A549 (cell line): ENCODE measurements at regions not wholly inside any gene's neighbourhood (a gene's known extent, or its start where the extent isn't known, plus 50 kb on each side); places are given as distances from the start of the nearest gene placed in this dataset.

Experiments used
- ATAC-seq, 2 experiments: fragments of 200-7000 bp in 1 of 2; fragments of >200 bp in 1 of 2; cut with Nextera tagmentation in 1 of 2; cut with Tn5 transposase in 1 of 2; 3 replicates each; pipeline versions ENCODE4 v1.8.0 to v1.9.1; 2018 to 2020; ENCODE audit warnings: mild to moderate bottlenecking in 1 of 2, moderate library complexity in 1 of 2
- CTCF ChIA-PET: fragments of 300-600 bp; sonication (Branson Sonifier 250); formaldehyde crosslinking; extraction: SDS; loops from one replicate; lab custom pipeline; 2021; ENCODE audit warnings: antibody characterized with exemption, inconsistent platforms; lab: Yijun Ruan, JAX
- POLR2A ChIA-PET: fragments of 350-600 bp; formaldehyde crosslinking; extraction: SDS; loops from one replicate; lab custom pipeline; 2021; ENCODE audit warnings: antibody characterized with exemption, inconsistent platforms; lab: Yijun Ruan, JAX
- DNase-seq, 2 experiments: peaks; one replicate each; pipeline versions ENCODE4 v3.0.0 to v3.0.0-alpha.2; 2011 to 2016; ENCODE audit warnings: low read depth in 1 of 2, low spot score in 1 of 2
- FAIRE-seq: peaks from 2 replicates; lab custom pipeline; 2011; peaks lifted over from hg19 to GRCh38; lab: Jason Lieb, UNC
- H3K27ac ChIP-seq, 2 experiments: fragments of >200 bp; sonication (Bioruptor Twin); formaldehyde crosslinking; 3 replicates each; pipeline ENCODE4 v1.5.1; 2016 to 2017
- H3K4me1 ChIP-seq: fragments of >200 bp; sonication (Bioruptor Twin); formaldehyde crosslinking; 3 replicates; pipeline ENCODE4 v1.6.1; 2016
- H3K4me2 ChIP-seq: fragments of >200 bp; sonication (Bioruptor Twin); formaldehyde crosslinking; 3 replicates; pipeline ENCODE4 v1.6.1; 2016
- H3K4me3 ChIP-seq: fragments of >200 bp; sonication (Bioruptor Twin); formaldehyde crosslinking; 3 replicates; pipeline ENCODE4 v1.5.1; 2016
- H3K9me3 ChIP-seq: fragments of >200 bp; sonication (Bioruptor Twin); formaldehyde crosslinking; 3 replicates; pipeline ENCODE4 v1.6.1; 2016
- BHLHE40 ChIP-seq: IDR thresholded peaks from 2 replicates; pipeline ENCODE4 v1.6.1; 2012; ENCODE audit warnings: low read depth, low read length, inconsistent platforms
- CBX2 ChIP-seq: fragments of 200-600 bp; sonication (generic); IDR thresholded peaks from 2 replicates; pipeline ENCODE4 v1.6.1; 2016; ENCODE audit warnings: low read depth, mild to moderate bottlenecking, borderline replicate concordance
- E2F6 ChIP-seq: IDR thresholded peaks from 2 replicates; pipeline ENCODE4 v1.6.1; 2012; ENCODE audit warnings: low read depth, borderline replicate concordance
- ELK1 ChIP-seq: fragments of 150-350 bp; IDR thresholded peaks from 2 replicates; pipeline ENCODE4 v1.6.1; 2014; ENCODE audit warnings: low read depth, mild to moderate bottlenecking, low read length
- ESRRA ChIP-seq: fragments of 150-350 bp; IDR thresholded peaks from 2 replicates; pipeline ENCODE4 v1.6.1; 2014; ENCODE audit warnings: mild to moderate bottlenecking, low read length, borderline replicate concordance
- FOSB ChIP-seq: fragments of 250-450 bp; sonication (Bioruptor Pico); IDR thresholded peaks from 2 replicates; pipeline ENCODE4 v1.5.0; 2020; ENCODE audit warnings: mild to moderate bottlenecking, moderate library complexity
- HDAC2 ChIP-seq: fragments of 200-600 bp; sonication (generic); IDR thresholded peaks from 2 replicates; pipeline ENCODE4 v1.6.1; 2016
- HES2 ChIP-seq: fragments of >200 bp; sonication (Bioruptor Twin); formaldehyde crosslinking; IDR thresholded peaks from 2 replicates; pipeline ENCODE4 v1.6.1; 2016
- HEYL ChIP-seq: fragments of 250-450 bp; sonication (Bioruptor Pico); IDR thresholded peaks from 2 replicates; pipeline ENCODE4 v1.8.0; 2021; ENCODE audit warnings: mild to moderate bottlenecking, moderate library complexity
- HMGXB4 ChIP-seq: fragments of 250-450 bp; sonication (Bioruptor Pico); IDR thresholded peaks from 2 replicates; pipeline ENCODE4 v1.5.0; 2021; ENCODE audit warnings: mild to moderate bottlenecking, moderate library complexity, borderline replicate concordance
- HOXA7 ChIP-seq: fragments of 250-450 bp; sonication (Bioruptor Pico); IDR thresholded peaks from 2 replicates; pipeline ENCODE4 v1.5.0; 2020; ENCODE audit warnings: mild to moderate bottlenecking, moderate library complexity
- KDM5A ChIP-seq: fragments of 200-600 bp; sonication (generic); IDR thresholded peaks from 2 replicates; pipeline ENCODE4 v1.6.1; 2016; ENCODE audit warnings: antibody characterized with exemption, mild to moderate bottlenecking
- MAFK ChIP-seq: fragments of 450-650 bp; IDR thresholded peaks from 2 replicates; pipeline ENCODE4 v1.6.1; 2014; ENCODE audit not compliant: partially characterized antibody
- NPAS2 ChIP-seq: fragments of 250-450 bp; sonication (Bioruptor Pico); IDR thresholded peaks from 2 replicates; pipeline ENCODE4 v1.8.0; 2022; ENCODE audit warnings: mild to moderate bottlenecking, moderate library complexity, borderline replicate concordance
- NR3C1 ChIP-seq: fragments of >200 bp; sonication (Bioruptor Twin); formaldehyde crosslinking; IDR thresholded peaks from 3 replicates; pipeline ENCODE4 v1.6.1; 2017
- PHF8 ChIP-seq: fragments of 200-600 bp; sonication (generic); IDR thresholded peaks from 2 replicates; pipeline ENCODE4 v1.6.1; 2016; ENCODE audit warnings: low read depth, mild to moderate bottlenecking, antibody characterized with exemption, moderate library complexity, borderline replicate concordance
- REST ChIP-seq: fragments of 200-600 bp; sonication (generic); IDR thresholded peaks from 2 replicates; pipeline ENCODE4 v1.6.1; 2016; ENCODE audit warnings: antibody characterized with exemption, mild to moderate bottlenecking, moderate library complexity
- ZNF302 ChIP-seq: fragments of 250-450 bp; sonication (Bioruptor Pico); IDR thresholded peaks from 2 replicates; pipeline ENCODE4 v1.9.0; 2021; ENCODE audit warnings: inconsistent platforms, mild to moderate bottlenecking, moderate library complexity
- ZSCAN20 ChIP-seq: fragments of 250-450 bp; sonication (Bioruptor Pico); IDR thresholded peaks from 2 replicates; pipeline ENCODE4 v1.8.0; 2022; ENCODE audit warnings: mild to moderate bottlenecking, moderate library complexity
- WGBS: methylation state at CpG from one replicate; pipeline ENCODE4 v1.1.6; 2017; ENCODE audit errors: missing lambda C conversion rate; 5-methylcytosine and 5-hydroxymethylcytosine counted together

- TF ChIP-seq HES2 = no peak
- no peak for TF ChIP-seq ZNF302 (CRISPR knock-in tag)
- no peak for TF ChIP-seq HDAC2
- TF ChIP-seq FOSB (CRISPR knock-in tag) = no peak
- no peak for TF ChIP-seq ESRRA
- no peak for TF ChIP-seq BHLHE40
- no peak for TF ChIP-seq ELK1
- no peak for TF ChIP-seq MAFK
- no peak for TF ChIP-seq KDM5A
- no peak for TF ChIP-seq HMGXB4
- TF ChIP-seq PHF8 = no peak
- no peak for TF ChIP-seq REST
- TF ChIP-seq ZSCAN20 = no peak
- no peak for TF ChIP-seq HEYL
- TF ChIP-seq CBX2 = no peak
- no peak for TF ChIP-seq NR3C1
- TF ChIP-seq E2F6 = no peak
- TF ChIP-seq HOXA7 = no peak
- no peak for TF ChIP-seq NPAS2 (CRISPR knock-in tag)
- DNase-seq = no peak
- Histone ChIP-seq H3K9me3 (no peaks in the 10 kb centered on the region), H3K27ac (no peak overlapping the region), H3K4me2 (no peak overlapping the region), H3K4me1 (peaks cover 13% of the 10 kb centered on the region), H3K4me3 (no peak overlapping the region)
- POLR2A ChIA-PET = interaction anchor here (0.6 kb wide), 1 partner anchor 13 kb away, joined by 3 read pairs; no protein-coding TSS in a partner anchor
- no peak for ATAC-seq
- 94% methylated on average over 8 of the region's 8 CpGs for WGBS
- CTCF ChIA-PET = interaction anchor here (1.6 to 10.3 kb wide), 5 partner anchors 15 to 179 kb away, joined by 4 to 64 read pairs (median 9); no protein-coding TSS in a partner anchor
- FAIRE-seq = no peak
These were observed 56.1 kb upstream of the EIF5 start for GRCh38 chr14:103277931-103278330.
